Progenitor cell of endocrine pancreas (in vitro differentiated cells): ENCODE measurements at regions not wholly inside any gene's neighbourhood (a gene's known extent, or its start where the extent isn't known, plus 50 kb on each side); places are given as distances from the start of the nearest gene placed in this dataset.

Experiments used
- DNase-seq: peaks from one replicate; pipeline ENCODE4 v3.0.0; 2021; ENCODE audit warnings: low spot score; ENCODE audit not compliant: unreplicated experiment
- H3K27ac Mint-ChIP-seq: 2 replicates; pipeline ENCODE4 v1.8.0; 2021; ENCODE audit warnings: mild to moderate bottlenecking, moderate library complexity, mixed read lengths
- H3K27me3 Mint-ChIP-seq: 2 replicates; pipeline ENCODE4 v1.8.0; 2021; ENCODE audit warnings: mixed read lengths
- H3K36me3 Mint-ChIP-seq: 2 replicates; pipeline ENCODE4 v1.8.0; 2022; ENCODE audit warnings: mixed read lengths; ENCODE audit not compliant: insufficient read depth
- H3K4me1 Mint-ChIP-seq: 2 replicates; pipeline ENCODE4 v1.8.0; 2021; ENCODE audit warnings: low read depth, mixed read lengths
- H3K4me3 Mint-ChIP-seq: 2 replicates; pipeline ENCODE4 v1.8.0; 2021; ENCODE audit warnings: low read depth, mild to moderate bottlenecking, moderate library complexity, mixed read lengths
- H3K9me3 Mint-ChIP-seq: 2 replicates; pipeline ENCODE4 v1.8.0; 2021; ENCODE audit warnings: low read depth, mixed read lengths
- TF ChIP-seq, protein P1 (sequence below): fragments of 200-600 bp; sonication (generic); IDR thresholded peaks from one replicate; pipeline ENCODE4 v1.5.0; 2021; ENCODE audit warnings: antibody characterized with exemption, mild to moderate bottlenecking; ENCODE audit not compliant: unreplicated experiment

DNA sequence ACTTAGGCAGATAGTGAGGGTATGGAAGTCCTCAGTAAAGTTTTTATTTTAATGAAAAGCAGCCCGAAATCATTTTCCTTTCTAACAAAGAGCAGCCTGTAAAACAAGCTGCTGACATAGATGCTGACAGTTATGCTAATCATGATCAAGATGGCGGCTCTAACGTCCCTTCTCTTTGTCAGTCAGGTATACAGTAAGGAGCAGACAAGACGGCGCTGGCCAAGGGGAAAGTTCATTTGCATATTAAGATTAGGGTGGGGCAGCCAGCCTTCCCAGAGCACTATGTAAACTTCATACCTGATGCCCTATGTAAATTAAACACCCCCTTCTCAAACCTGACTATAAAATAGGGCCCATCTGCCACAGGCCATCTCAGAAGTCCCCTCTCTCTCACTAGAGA, 76.9 kb downstream of the MAGEB10 start:
- H3K27me3 Mint-ChIP-seq = no peaks in the 10 kb centered on the region
- no peak for DNase-seq
- peaks cover 11% of the 10 kb centered on the region for H3K9me3 Mint-ChIP-seq
- H3K4me3 Mint-ChIP-seq = no peak overlapping the region
- H3K36me3 Mint-ChIP-seq = peaks cover 1% of the 10 kb centered on the region
- H3K4me1 Mint-ChIP-seq = peaks cover 9% of the 10 kb centered on the region
- TF ChIP-seq, protein P1, sequence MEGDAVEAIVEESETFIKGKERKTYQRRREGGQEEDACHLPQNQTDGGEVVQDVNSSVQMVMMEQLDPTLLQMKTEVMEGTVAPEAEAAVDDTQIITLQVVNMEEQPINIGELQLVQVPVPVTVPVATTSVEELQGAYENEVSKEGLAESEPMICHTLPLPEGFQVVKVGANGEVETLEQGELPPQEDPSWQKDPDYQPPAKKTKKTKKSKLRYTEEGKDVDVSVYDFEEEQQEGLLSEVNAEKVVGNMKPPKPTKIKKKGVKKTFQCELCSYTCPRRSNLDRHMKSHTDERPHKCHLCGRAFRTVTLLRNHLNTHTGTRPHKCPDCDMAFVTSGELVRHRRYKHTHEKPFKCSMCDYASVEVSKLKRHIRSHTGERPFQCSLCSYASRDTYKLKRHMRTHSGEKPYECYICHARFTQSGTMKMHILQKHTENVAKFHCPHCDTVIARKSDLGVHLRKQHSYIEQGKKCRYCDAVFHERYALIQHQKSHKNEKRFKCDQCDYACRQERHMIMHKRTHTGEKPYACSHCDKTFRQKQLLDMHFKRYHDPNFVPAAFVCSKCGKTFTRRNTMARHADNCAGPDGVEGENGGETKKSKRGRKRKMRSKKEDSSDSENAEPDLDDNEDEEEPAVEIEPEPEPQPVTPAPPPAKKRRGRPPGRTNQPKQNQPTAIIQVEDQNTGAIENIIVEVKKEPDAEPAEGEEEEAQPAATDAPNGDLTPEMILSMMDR = no peak
- H3K27ac Mint-ChIP-seq = no peak overlapping the region

DNA sequence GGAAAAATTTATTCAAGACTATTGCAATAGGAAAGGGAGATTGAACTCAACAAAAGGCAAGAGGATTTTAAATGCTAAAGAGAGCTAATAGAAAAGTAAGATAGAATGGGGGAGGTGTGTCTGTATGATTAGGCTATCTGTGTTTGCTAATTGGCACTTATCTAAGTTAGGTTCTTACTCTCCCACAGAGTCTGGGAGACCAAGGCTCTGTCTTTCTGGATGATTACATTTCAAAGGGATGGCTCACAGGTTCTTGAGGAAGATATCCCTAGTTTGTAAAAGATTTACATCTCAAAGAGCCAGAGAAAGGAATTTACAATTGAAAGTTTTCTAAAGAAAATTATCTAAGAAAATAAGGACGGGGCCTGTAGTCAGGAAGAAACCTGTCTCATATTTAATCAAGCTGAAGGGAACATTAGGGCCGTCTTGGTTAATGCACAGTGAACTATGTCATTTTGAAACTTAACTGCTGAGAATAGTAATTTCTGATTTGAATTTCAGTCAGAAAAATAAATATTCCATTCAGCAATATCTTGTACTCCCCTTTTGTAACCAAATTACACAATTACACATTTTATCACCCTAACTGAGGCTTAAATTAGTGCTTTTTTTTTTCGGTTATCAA, 75.8 kb downstream of the MAGEB10 start:
- peaks cover 11% of the 10 kb centered on the region for H3K9me3 Mint-ChIP-seq
- peak overlapping the region; percentile 2 for H3K4me3 Mint-ChIP-seq
- DNase-seq = no peak
- H3K27ac Mint-ChIP-seq = no peak overlapping the region
- H3K4me1 Mint-ChIP-seq = peaks cover 9% of the 10 kb centered on the region
- TF ChIP-seq, protein P1 = no peak
- peaks cover 1% of the 10 kb centered on the region for H3K36me3 Mint-ChIP-seq
- no peaks in the 10 kb centered on the region for H3K27me3 Mint-ChIP-seq

DNA sequence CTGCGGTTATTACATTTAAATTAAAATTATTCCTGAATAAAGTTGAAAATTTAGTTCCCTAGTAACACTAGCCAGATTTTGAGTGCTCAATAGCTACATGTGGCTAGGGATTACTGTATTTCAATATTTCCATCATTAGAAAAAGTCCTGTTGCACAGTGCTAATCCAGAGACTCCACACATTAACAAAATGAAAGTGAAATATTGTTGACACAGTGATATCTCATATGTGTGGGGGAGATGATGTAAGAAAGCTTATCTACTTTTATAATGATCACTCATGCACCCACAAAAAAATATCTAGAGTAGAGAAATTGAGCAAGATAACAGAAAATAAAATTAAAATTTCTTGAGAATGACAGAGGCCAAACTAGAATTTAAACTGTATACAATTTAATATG, 74.9 kb downstream of the MAGEB10 start:
- peaks cover 4% of the 10 kb centered on the region for H3K9me3 Mint-ChIP-seq
- H3K27ac Mint-ChIP-seq = no peak overlapping the region
- peaks cover 9% of the 10 kb centered on the region for H3K4me1 Mint-ChIP-seq
- DNase-seq = no peak
- peaks cover 1% of the 10 kb centered on the region for H3K36me3 Mint-ChIP-seq
- no peaks in the 10 kb centered on the region for H3K27me3 Mint-ChIP-seq
- TF ChIP-seq, protein P1 = no peak
- H3K4me3 Mint-ChIP-seq = no peak overlapping the region

DNA sequence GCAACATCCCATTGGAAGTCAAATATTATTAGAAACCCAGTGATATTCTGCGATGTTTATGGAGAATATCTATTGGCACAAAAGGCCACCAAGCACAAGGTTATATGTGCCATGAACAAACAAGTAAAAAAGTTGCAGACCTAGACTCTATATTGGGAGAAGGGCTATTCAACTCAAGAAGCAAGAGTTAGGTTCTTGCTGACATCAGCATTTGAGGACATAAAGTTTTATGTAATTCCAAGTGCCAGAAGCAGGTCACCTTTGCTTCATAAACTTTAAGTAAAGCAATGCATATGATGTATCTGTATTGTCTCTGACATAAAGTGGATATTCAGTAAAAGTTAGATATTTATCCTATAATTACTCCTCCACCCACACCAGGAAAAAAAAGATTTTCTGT, 71.1 kb downstream of the MAGEB10 start:
- TF ChIP-seq, protein P1 = no peak

More for the DNA sequence above, 71.1 kb downstream of the MAGEB10 start:
- Mint-ChIP-seq H3K4me1 (peaks cover 8% of the 10 kb centered on the region), H3K36me3 (no peaks in the 10 kb centered on the region), H3K27ac (no peak overlapping the region), H3K4me3 (no peak overlapping the region), H3K9me3 (peaks cover 6% of the 10 kb centered on the region), H3K27me3 (no peaks in the 10 kb centered on the region)
- DNase-seq = no peak
